GM10248 (cell line): ENCODE measurements at regions not wholly inside any gene's neighbourhood (a gene's known extent, or its start where the extent isn't known, plus 50 kb on each side); places are given as distances from the start of the nearest gene placed in this dataset.

Source experiments
- CTCF ChIA-PET: fragments of 300-600 bp; sonication (Branson Sonifier 250); formaldehyde crosslinking; extraction: SDS; loops from one replicate; lab custom pipeline; 2021; ENCODE audit warnings: antibody characterized with exemption; lab: Yijun Ruan, JAX
- POLR2A ChIA-PET: fragments of 350-650 bp; sonication (Branson Sonifier 250); formaldehyde crosslinking; extraction: SDS; loops from one replicate; lab custom pipeline; 2020; ENCODE audit warnings: antibody characterized with exemption; lab: Yijun Ruan, JAX
- DNase-seq: peaks from one replicate; pipeline ENCODE4 v3.0.0; 2012; ENCODE audit errors: extremely low spot score
- CTCF ChIP-seq: IDR thresholded peaks from 2 replicates; pipeline ENCODE4 v1.5.1; 2012; ENCODE audit warnings: mild to moderate bottlenecking, low read depth; ENCODE audit errors: extremely low read depth, missing control alignments, control extremely low read depth

- ChIA-PET POLR2A (no interaction called here), CTCF (interaction anchor here (1.1 kb wide), 1 partner anchor 9 kb away, joined by 3 read pairs; no protein-coding TSS in a partner anchor)
- no peak for TF ChIP-seq CTCF
- no peak for DNase-seq
These were observed 144.1 kb upstream of the DPH6 start for GRCh38 chr15:35690089-35690488.

GRCh38 chr15:35690698-35691116, 144.7 kb upstream of the DPH6 start:
- no peak for TF ChIP-seq CTCF
- ChIA-PET POLR2A (no interaction called here), CTCF (interaction anchor here (1.1 to 1.2 kb wide), 2 partner anchors 9 to 61 kb away, joined by 3 to 4 read pairs; no protein-coding TSS in a partner anchor)
- DNase-seq = no peak

- DNase-seq = no peak
- CTCF ChIA-PET = interaction anchor here (1.1 to 1.2 kb wide), 2 partner anchors 8 to 60 kb away, joined by 3 to 4 read pairs; no protein-coding TSS in a partner anchor
- no peak for TF ChIP-seq CTCF
- POLR2A ChIA-PET = no interaction called here
These were observed 145.3 kb upstream of the DPH6 start for GRCh38 chr15:35691173-35691761.

GRCh38 chr15:35691891-35692867, 146.2 kb upstream of the DPH6 start:
- ChIA-PET POLR2A (no interaction called here), CTCF (interaction anchor here (1.2 kb wide), 1 partner anchor 59 kb away, joined by 4 read pairs; no protein-coding TSS in a partner anchor)
- no peak for TF ChIP-seq CTCF
- no peak for DNase-seq

- POLR2A ChIA-PET = no interaction called here
- CTCF ChIA-PET = no interaction called here
- DNase-seq = no peak
- no peak for TF ChIP-seq CTCF
These were observed 147.3 kb upstream of the DPH6 start for GRCh38 chr15:35693286-35693685.

- ChIA-PET CTCF (no interaction called here), POLR2A (no interaction called here)
- no peak for DNase-seq
- TF ChIP-seq CTCF = no peak
These were observed 147.9 kb upstream of the DPH6 start for GRCh38 chr15:35693886-35694285.
